ENCODE measurements at regions not wholly inside any gene's neighbourhood (a gene's known extent, or its start where the extent isn't known, plus 50 kb on each side); places are given as distances from the start of the nearest gene placed in this dataset.

- TF ChIP-seq EZH2 (IDR thresholded peaks at IDR 0.05) (no peak), POLR2AphosphoS5 (IDR thresholded peaks at IDR 0.05; ENCODE audit: borderline replicate concordance, low read depth, low read length) (no peak), FOXP2 (optimal IDR thresholded peaks at IDR 0.05; ENCODE audit: control extremely low read depth, extremely low read length, insufficient read depth) (no peak)
Measured at GRCh38 chr16:5891296-5891695, 793.7 kb upstream of the EEF2KMT start.

Data from SK-N-MC (cell line).